ENCODE measurements at regions not wholly inside any gene's neighbourhood (a gene's known extent, or its start where the extent isn't known, plus 50 kb on each side); places are given as distances from the start of the nearest gene placed in this dataset.

- TF ChIP-seq ZFX (IDR thresholded peaks at IDR 0.05), result no peak
- no peak for TF ChIP-seq CTCF (conservative IDR thresholded peaks at IDR 0.05)
- no peak overlapping the region for H3K27ac ChIP-seq
These were observed 142.9 kb downstream of the SNX19 start for GRCh38 chr11:130773244-130773820.

- H3K27ac ChIP-seq, result no peak overlapping the region
- TF ChIP-seq ZFX (IDR thresholded peaks at IDR 0.05), result no peak
- no peak for TF ChIP-seq CTCF (conservative IDR thresholded peaks at IDR 0.05)
These were observed 141.6 kb downstream of the SNX19 start for GRCh38 chr11:130774703-130775102.

- H3K27ac ChIP-seq, result no peak overlapping the region
- no peak for TF ChIP-seq CTCF (conservative IDR thresholded peaks at IDR 0.05)
- no peak for TF ChIP-seq ZFX (IDR thresholded peaks at IDR 0.05)
These were observed 140.8 kb downstream of the SNX19 start for GRCh38 chr11:130775306-130776060.

GRCh38 chr11:130776061-130776419 is 140.2 kb downstream of the SNX19 start:
- H3K27ac ChIP-seq, result no peak overlapping the region
- TF ChIP-seq CTCF (conservative IDR thresholded peaks at IDR 0.05), result no peak

- H3K27ac ChIP-seq, result no peak overlapping the region
- no peak for TF ChIP-seq CTCF (conservative IDR thresholded peaks at IDR 0.05)
- no peak for TF ChIP-seq ZFX (IDR thresholded peaks at IDR 0.05)
These were observed 138.3 kb downstream of the SNX19 start for GRCh38 chr11:130778026-130778425.

- no peak for TF ChIP-seq CTCF (conservative IDR thresholded peaks at IDR 0.05)
- no peak for TF ChIP-seq ZFX (IDR thresholded peaks at IDR 0.05)
- H3K27ac ChIP-seq, result no peak overlapping the region
These were observed 137.6 kb downstream of the SNX19 start for GRCh38 chr11:130778705-130779104.

- no peak overlapping the region for H3K27ac ChIP-seq
- TF ChIP-seq CTCF (conservative IDR thresholded peaks at IDR 0.05), result no peak
- no peak for TF ChIP-seq ZFX (IDR thresholded peaks at IDR 0.05)
These were observed 137.0 kb downstream of the SNX19 start for GRCh38 chr11:130779267-130779666.

Measured in C4-2B (cell line).